GM04504 (cell line): ENCODE measurements at regions not wholly inside any gene's neighbourhood (a gene's known extent, or its start where the extent isn't known, plus 50 kb on each side); places are given as distances from the start of the nearest gene placed in this dataset.

Source experiments
- DNase-seq: peaks from one replicate; pipeline ENCODE4 v3.0.0-alpha.2; 2012; ENCODE audit warnings: low read depth

DNA sequence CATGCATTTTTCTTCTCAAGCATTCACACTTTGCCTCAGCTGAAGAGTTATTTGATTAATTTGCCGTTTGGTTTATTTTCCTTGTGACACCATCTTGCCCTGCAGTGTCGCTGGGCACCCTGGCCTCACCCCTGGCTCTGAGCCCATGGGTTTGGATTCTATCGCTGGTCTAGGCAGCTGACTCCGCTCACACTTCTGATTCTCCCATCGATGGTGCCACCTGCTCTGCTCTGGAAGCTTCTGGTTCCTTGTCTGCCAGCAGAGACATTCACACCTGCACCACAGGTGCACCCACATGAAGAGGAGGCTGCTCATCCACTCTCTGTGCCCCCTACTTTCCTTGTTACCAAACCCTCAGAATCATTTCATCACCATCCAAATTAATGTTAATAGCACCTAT, 291.6 kb upstream of the CDH4 start:
- no peak for DNase-seq

DNA sequence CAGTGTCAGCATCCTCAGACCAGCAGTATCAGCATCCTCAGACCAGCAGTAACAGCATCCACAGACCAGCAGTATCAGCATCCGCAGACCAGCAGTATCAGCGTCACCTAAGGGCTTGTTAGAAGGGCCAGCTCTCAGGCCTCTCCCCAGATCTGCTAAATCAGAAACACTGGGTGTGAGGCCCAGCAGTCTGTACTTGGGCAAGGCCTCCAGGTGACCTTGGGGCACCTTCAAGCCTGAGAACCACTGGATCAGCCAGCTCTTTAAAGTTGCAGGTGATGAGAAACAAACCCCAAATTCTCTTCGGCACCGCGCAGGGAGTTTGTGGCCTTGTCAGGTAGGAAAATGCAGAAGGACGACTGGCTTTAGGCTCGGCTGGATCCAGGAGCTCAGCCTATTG, 290.5 kb upstream of the CDH4 start:
- no peak for DNase-seq

DNA sequence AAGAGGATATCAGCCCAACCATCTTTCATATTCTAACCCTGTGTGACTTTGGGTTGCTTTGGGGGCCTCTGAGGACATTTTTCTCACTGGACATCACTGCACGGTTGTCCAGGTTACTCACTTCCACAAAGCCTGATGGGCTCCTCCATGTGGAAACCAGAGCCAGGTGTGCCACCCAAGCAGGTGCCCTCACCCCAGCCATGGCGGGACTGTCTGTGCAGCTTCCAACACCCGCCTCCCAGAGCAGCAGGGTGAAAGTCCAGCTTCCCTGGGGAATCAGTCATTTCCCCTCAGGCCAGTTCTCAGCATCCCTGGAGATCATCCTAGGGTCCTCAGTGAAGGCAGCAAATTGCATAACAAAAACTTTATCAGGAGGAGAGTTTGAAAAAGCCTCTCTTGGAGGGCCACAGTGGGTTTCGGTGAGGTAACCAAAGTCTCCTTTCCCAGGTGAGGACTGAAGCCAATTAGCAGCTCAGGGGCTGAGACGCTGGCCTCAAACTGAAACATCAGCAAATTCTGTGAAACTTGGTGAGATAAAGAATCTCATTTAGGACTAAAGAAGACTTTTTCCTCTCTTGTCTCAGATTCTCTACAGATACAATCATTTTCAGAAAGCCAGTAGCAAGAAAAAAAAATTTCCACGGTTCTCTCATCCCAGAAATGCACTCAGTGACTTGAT, 289.6 kb upstream of the CDH4 start:
- no peak for DNase-seq

DNA sequence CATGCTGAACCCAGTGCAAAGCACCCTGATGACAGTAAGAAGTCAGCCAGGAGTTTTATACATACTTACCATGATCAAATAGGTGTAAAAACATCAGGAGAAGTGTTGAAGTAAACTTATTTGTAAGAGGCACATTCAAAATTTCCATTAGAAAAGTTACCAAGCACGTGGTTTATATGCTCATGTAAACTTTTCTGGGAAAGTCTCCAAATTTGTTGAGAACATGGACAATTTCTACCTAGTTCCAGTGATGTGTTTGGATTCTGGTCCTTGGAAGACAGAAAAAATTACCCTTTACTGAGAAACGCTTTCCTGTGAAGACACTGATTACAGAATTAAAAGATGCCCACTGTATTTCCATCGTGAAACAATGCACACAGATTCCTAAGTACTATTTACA, 288.9 kb upstream of the CDH4 start:
- DNase-seq, result no peak

DNA sequence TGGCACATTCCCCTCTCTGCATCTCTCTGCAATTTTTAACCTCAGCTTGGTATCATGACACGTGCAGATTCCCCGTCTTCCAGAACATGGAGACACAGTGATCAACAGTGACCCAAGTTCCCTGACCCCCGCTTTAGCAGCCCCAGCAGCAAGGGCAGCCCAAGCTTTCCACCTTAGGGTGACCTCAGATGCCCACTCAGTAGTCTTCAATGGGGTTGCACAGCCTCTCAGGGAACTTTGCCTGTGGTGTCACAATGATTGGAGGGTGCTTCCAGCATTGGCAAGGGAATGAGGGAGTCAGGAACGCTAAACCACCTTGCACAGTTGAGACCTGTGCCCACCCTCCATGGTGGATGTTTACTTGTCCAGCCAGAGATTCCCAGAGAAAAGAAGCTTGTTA, 287.1 kb upstream of the CDH4 start:
- no peak for DNase-seq

DNA sequence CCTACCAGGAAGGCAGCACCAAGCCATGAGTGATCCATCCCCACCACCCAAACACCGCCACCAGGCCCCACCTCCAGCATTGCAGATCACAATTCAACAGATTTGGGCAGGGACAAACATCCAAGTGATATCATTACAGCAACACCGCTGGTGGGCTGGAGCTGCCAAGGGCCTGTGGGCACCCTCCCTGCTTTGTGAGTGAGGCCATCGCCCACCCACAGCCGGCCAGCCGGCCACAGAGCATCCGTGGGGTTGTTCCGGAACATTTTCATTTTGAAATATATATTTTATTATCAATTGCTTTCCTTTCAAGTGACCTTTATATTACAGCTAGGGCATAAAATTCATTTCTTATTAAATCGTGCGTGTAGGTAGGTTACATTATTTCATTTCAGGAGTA, 286.0 kb upstream of the CDH4 start:
- DNase-seq, result no peak

DNA sequence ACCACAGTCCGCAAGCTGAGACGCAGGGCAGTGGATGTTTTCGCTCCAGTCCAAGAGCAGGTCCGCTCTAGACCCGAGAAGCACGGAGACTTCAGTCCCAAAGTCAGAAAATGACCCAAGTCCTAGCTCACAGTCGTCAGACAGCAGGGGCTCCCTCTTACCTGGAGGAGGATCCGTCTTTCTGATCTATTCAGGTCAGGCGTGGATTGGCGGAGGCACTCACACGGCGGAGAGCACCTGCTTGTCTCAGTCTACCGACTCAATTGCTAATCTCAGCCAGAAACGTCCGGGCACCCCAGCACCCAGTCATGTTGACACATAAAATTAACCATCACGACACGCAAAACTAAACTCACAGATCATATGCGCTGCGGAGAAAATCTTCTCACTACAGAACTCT, 285.3 kb upstream of the CDH4 start:
- DNase-seq, result no peak

DNA sequence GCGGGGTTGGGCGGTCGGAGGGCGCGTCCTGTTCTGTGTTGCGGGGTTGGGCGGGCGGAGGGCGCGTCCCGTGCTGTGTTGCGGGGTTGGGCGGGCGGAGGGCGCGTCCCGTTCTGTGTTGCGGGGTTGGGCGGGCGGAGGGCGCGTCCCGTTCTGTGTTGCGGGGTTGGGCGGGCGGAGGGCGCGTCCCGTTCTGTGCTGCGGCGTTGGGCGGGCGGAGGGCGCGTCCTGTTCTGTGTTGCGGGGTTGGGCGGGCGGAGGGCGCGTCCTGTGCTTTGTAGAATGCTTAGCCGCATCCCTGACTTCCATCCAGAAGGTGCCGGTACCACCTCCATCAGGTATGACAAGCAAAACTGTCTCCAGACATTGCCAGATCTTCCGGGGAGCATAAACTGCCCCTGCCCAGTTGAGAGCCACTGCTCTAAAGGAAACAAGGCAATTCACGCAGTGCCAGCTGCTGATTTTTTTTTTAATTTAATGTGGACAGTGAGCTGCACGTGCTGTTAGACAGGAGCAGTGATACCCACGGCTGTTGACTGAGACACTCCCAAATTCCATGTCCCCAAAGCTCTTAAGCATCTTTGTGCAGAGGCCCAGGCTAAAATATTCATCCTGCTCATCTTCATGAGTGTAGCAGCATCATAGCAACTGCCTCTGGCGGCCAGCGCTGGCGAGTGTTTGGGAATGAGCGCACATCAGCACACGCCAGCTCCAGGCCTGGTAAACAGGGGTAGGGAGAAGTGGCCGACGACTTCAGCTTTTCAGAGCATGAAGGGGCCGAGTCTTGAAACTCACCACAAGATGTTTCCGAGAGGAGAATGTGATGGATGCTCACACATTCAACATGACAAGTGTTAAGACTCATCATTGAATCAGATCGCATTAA, 284.4 kb upstream of the CDH4 start:
- DNase-seq, result no peak

DNA sequence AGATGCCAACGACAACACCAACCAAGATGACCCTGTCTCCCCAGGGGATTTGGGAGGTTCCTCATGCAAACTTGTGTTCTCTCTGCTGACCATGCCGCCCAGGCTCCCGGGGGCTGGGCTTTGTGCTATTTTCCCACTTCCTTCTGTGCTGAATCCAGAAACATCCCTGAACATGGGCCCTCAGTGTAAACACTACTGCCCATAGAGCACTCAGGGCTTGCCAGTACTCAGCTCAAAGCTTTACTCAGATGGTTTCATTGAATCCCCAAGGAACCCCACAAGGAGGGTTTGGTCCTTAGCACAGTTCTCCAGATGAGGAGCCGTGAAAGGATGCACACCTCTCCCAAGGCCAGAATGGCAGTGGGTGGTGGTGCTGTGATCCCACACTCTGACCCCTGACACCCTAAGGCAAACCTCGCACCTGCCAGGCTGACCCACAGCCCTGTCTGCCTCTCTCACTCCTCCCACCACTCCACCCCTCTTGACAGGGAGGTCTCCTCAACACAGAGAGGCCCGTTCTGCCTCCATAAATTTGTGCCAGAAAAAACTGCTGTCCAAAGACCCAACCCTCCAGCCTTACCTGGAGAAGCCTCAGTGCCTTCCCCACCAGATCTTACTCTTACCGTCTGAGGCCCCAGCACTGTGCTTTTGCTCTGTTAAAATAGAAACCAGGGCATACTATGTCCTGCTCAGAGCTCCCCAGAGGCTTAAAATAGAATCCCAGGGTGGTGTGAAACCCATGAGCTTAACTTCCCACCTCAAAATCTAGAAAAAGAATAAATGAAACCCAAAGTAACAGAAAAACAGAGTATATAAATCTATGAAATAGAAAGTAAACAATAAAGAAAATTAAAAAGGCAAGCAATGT, 283.0 kb upstream of the CDH4 start:
- no peak for DNase-seq

DNA sequence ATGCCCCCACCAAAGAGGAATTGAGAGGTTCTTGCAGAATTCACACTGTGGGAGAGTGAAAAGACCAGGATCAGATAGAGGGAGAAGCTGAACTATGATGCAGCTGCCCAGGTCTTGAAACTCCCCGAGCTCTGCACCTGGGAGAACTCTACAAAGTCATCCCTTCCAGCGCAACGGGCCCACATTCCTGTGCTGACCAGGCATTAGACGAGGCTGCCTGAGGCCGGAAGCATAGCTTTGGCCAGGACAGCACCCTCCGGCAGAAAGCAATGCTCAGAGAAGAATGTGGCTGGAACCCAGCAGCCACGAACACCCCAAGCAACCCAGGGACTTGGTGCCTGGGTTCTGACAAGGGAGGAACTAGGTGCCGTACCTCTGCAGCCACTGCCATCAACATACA, 281.5 kb upstream of the CDH4 start:
- DNase-seq, result no peak

DNA sequence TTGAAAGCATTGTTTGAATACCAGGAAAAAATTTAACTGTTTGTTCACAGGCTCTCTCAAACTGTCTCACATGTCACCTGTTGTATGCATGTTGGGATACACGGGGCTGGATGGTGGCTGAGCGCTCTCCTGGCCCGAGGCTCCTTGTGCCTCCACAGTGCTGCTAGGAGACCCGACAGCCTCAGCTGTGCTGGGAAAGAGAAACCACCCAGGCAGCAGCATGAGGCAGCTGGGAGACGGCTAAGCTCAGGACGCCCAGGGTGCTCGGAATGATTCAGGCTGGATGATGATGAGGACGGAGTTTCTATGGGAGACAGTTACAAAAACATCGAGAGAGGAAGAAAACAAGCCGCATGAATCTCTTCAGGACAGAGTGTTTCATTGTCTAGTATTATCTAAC, 278.0 kb upstream of the CDH4 start:
- DNase-seq, result no peak

DNA sequence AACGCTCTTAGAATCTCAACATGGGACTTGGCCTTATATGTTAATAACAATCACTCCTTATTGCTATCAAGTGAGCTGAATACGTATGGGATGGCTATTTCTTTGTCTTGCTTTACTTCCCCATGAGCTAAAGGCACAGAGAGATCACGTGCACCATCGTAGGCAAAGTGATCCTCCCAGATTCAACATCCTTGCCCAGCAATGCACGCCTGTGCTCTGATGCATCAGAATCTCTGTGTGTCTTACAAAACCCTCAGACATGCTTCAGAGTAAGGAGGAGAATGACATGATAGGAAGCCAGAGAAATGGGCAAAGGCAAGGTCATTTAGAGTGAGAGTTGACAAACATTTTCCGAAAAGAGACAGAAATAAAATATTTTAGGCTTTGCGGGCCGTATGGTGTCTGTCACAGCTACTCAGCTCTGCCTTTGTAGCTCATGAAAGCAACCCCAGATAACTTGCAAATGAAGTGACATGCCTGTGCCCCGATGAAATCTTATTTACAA, 277.6 kb upstream of the CDH4 start:
- no peak for DNase-seq

DNA sequence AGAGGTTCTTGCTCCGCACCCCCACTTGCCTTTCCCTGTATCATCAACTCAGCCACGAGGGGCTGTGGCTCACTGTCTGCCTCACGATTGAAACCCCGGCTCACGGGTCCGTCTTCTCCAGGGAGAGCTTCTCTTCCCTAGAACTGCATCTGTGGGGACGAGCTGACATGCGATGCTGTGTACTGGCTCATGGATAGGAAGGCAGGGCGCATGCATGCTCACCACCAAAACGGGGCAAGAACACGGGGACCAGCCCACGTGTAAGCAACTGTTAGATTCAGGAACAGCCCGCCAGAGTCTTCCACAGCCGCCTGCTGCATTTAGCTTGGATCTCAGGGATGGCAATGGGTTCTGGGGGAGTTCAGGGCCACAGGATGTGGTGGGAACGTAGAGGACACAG, 275.9 kb upstream of the CDH4 start:
- DNase-seq, result no peak

DNA sequence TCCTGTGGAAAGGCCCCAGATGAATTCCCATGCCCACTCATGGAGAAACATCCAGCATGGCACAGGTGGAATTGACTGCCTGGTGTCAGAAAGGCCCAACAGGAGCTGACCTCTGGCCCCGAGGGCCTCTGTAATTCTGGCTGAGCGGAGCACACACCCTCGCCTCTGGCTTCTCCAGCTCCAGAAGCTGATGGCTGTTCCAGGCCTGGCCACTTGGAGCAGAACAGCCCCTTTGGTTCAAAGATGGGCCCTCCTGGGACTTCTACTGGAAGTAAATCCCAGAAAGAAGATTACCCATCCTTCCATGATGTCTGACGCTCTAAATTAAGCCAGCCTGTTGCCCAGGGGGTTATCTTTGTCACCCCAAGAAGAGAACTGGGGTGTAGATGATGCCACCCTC, 275.1 kb upstream of the CDH4 start:
- no peak for DNase-seq

DNA sequence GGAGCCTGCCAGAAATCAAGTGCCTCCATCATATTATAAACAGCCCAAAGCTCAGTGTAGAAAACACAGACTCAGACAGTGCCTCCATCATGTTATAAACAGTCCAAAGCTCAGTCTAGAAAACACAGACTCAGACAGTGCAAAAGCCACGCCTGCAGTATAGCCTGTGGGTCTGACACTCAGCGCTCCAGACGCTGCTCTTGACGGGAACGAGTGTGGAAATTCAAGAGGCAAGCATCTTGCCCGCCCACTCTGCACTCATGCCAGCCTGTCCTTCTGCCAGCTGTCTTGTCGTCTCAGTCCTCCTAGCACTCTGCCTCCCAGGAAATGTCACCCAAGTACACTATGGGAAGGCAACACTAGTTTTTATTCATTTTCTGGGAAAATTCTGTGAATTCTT, 274.2 kb upstream of the CDH4 start:
- DNase-seq, result no peak

DNA sequence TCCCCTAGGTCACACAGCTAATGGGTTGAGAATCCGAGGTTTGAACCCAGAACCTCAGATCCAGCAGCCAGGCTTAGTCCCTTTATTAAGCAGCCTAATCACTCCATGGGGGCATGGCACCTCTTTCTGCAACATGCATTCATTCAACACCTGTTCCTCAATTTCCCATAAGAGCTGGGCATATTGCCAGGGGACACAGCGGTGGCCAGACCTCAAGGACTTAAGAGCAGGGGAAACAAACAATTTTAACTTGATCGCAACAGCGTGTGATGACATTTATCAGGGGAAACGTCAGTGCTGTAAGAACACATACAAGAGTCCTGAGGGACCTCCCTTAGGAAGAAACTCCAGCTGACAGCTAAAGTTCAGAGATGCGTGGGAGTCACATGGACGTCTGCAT, 267.4 kb upstream of the CDH4 start:
- DNase-seq, result no peak

DNA sequence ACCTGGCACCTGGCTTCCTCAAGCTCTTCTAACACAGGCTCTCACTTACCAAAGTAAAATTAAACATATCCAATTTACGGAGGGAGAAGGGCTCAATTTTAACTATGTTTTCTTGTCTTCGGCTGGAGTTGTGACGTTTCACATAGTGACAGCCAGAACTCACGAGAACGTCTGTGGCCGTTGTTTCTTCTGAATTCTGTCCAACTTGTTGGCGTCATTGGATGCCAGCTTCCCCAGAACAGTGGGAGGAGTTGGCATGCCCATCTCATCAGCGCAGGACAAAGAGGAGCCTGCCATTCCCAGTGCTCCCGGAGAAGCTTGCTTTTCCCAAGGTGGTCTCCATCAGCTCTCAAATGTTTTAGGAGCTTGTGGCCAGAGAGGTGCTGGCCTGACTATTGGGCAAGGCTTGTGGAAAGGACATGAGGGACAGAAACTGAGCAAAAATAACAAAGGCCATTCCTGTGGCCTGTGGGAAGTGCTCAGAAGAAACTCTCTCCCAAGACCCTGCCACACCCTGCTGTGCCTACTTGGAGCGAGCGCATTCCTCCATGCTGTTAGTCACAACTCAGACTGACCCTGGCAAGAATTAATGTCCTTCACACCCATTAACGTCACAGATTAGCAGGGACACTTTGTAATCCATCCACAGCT, 265.4 kb upstream of the CDH4 start:
- DNase-seq, result no peak

DNA sequence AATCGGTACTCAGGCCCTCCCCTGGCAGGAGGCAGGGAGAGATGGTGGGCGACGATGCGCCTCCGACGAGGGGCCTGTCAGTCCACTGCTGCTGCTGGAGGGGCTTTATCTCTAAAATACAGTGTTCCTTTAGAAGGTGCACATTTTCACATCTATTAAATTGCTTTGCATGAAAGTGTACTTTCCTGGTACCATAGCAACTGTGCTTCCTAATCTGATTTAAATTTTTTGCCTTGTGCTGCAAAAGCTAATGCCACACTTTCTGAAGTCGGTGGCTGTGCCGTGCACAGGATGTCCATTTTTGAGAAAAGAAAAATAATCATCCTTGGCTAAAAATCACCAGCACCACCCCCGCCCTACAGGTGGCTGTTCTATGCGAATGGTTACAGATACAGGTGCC, 262.0 kb upstream of the CDH4 start:
- DNase-seq, result no peak

DNA sequence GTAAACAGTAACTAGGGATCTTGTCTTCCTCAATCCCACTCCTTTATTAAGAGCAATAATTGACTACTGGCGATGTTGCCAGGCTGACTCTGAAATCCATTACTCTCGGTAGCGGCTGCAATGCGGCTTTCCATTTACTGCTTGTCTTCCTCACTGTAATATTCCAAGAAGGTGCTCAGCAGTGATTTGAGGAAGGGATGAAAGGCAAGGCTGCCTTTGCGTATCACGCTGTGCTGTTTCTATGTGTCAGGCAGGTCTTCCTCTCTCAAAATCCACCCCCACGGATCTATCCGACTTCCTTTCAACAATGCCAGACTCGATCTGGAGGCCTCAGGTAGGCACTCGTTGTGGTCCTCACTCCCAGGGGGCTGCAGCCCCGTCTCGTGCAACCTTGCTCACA, 261.4 kb upstream of the CDH4 start:
- no peak for DNase-seq

DNA sequence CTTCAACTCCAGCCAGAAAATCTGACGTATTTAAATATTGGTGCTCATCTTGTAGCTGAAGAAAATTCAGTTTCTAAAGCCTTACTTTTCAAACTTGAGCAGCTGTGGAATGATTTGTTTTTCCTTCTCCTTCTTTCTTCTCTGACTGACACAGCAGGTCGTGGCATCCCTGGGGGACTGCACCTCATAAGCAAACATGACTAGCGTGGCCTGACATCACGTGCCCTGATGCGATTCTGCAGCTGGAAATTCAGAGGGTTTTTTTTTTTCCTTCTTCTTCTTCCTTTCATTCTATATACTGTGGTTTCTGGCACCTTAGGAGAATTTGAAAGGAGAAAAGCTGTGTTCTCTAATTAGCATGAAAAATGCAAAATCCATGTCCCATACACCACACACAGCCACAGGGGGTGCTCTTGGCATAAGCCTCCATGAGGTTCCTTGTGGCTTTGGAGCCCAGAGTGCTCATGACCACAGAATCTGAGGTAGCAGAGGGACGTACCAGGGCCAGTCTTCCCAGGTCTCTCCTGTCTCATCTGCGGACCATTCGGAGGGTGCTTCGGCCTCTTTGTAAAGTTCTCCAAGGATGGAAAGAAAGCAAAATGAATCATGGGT, 258.5 kb upstream of the CDH4 start:
- no peak for DNase-seq

DNA sequence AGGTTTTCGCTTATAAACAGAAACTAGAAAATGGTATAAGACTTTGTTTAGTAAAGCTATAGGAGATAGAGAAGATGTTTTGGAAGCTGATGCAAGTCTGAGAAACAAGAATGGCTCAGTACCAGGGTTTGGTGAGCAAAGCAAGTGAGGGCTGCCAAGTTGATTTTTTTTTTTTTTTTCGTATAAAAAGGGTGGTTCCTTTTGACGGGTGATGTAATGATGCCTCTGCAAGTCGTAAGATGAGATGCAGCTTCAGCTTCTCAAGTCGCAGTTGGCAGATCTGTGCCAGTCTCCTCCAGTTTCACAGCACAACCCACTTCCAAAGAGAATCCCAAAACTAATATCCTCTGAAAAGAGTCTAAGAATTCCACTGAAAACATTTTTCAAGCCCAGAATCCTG, 252.8 kb upstream of the CDH4 start:
- DNase-seq, result no peak

DNA sequence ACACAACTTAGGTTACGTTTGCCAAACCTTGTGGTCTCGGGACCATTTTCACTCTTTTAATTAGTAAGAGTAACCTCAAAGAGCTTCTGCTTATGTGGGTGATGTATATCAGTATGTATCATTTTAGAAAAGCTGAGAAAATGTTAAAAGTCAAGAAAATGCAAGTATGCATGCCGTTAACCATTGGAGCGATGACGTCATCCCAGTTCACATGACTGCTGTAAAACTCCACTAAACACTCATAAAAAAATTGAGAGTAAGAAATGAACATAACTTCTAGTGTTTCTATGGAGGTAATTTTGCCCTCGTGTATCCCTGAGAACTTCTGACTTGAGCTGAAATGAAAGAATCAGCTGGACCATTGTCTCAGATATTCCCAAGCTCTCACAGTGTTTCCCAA, 250.0 kb upstream of the CDH4 start:
- DNase-seq, result no peak
